GM23338 (cell line): ENCODE measurements at regions not wholly inside any gene's neighbourhood (a gene's known extent, or its start where the extent isn't known, plus 50 kb on each side); places are given as distances from the start of the nearest gene placed in this dataset.

Experiments
- ATAC-seq: fragments of 200-7000 bp; cut with Tn5 transposase; 3 replicates; pipeline ENCODE4 v1.9.1; 2020
- DNase-seq: peaks from one replicate; pipeline ENCODE4 v3.0.0-alpha.2; 2015; ENCODE audit warnings: low spot score
- H2AFZ ChIP-seq: fragments of 200-600 bp; sonication (generic); 2 replicates; pipeline ENCODE4 v1.8.0; 2016; ENCODE audit warnings: antibody characterized with exemption, mild to moderate bottlenecking, moderate library complexity
- H3F3A ChIP-seq: fragments of 200-600 bp; sonication (generic); replicated peaks from 2 replicates; pipeline ENCODE4 v1.8.0; 2017; ENCODE audit warnings: antibody characterized with exemption, mixed run types, low read depth
- H3K27ac ChIP-seq: fragments of 200-600 bp; sonication (generic); 2 replicates; pipeline ENCODE4 v1.6.1; 2016; ENCODE audit warnings: low read depth
- H3K27me3 ChIP-seq: fragments of 200-600 bp; sonication (generic); 2 replicates; pipeline ENCODE4 v1.8.0; 2016; ENCODE audit warnings: mild to moderate bottlenecking, mixed run types, moderate library complexity; ENCODE audit not compliant: insufficient read depth
- H3K36me3 ChIP-seq: fragments of 200-600 bp; sonication (generic); 2 replicates; pipeline ENCODE4 v1.8.0; 2016; ENCODE audit warnings: mild to moderate bottlenecking; ENCODE audit not compliant: insufficient read depth
- H3K4me1 ChIP-seq: fragments of 200-600 bp; sonication (generic); 2 replicates; pipeline ENCODE4 v1.8.0; 2016; ENCODE audit warnings: mild to moderate bottlenecking, moderate library complexity; ENCODE audit not compliant: insufficient read depth
- H3K4me2 ChIP-seq: fragments of 200-600 bp; sonication (generic); 2 replicates; pipeline ENCODE4 v1.7.1; 2017; ENCODE audit warnings: mixed run types
- H3K4me3 ChIP-seq: fragments of 200-600 bp; sonication (generic); 2 replicates; pipeline ENCODE4 v1.6.1; 2016; ENCODE audit warnings: mixed run types
- H3K79me2 ChIP-seq: fragments of 200-600 bp; sonication (generic); replicated peaks from 2 replicates; pipeline ENCODE4 v1.8.0; 2017; ENCODE audit warnings: mild to moderate bottlenecking; ENCODE audit not compliant: insufficient read depth
- H3K9me2 ChIP-seq: fragments of 200-600 bp; sonication (generic); 2 replicates; pipeline ENCODE4 v1.8.0; 2017; ENCODE audit not compliant: insufficient read depth
- H4K20me1 ChIP-seq: fragments of 200-600 bp; sonication (generic); replicated peaks from 2 replicates; pipeline ENCODE4 v1.8.0; 2017; ENCODE audit warnings: mild to moderate bottlenecking; ENCODE audit not compliant: insufficient read depth
- H3K27ac Mint-ChIP-seq: 2 replicates; pipeline ENCODE4 v1.8.0; 2020; ENCODE audit warnings: inconsistent platforms, mild to moderate bottlenecking, moderate library complexity, mixed read lengths
- H3K27me3 Mint-ChIP-seq: 3 replicates; pipeline ENCODE4 v1.8.0; 2022; ENCODE audit warnings: low read depth, mild to moderate bottlenecking, moderate library complexity, mixed read lengths, inconsistent platforms; ENCODE audit not compliant: insufficient read depth, poor library complexity
- H3K36me3 Mint-ChIP-seq: 3 replicates; pipeline ENCODE4 v1.8.0; 2021; ENCODE audit warnings: low read depth, mild to moderate bottlenecking, inconsistent platforms, moderate library complexity, mixed read lengths
- H3K4me1 Mint-ChIP-seq: 3 replicates; pipeline ENCODE4 v1.8.0; 2020; ENCODE audit warnings: mild to moderate bottlenecking, inconsistent platforms, mixed read lengths
- H3K4me3 Mint-ChIP-seq: 3 replicates; pipeline ENCODE4 v1.8.0; 2021; ENCODE audit warnings: moderate library complexity, mild to moderate bottlenecking, inconsistent platforms, mixed read lengths
- H3K9me3 Mint-ChIP-seq: 3 replicates; pipeline ENCODE4 v1.8.0; 2020; ENCODE audit warnings: moderate library complexity, mild to moderate bottlenecking, inconsistent platforms, mixed read lengths
- CREB1 ChIP-seq: fragments of 250-450 bp; sonication (Bioruptor Pico); IDR thresholded peaks from 2 replicates; pipeline ENCODE4 v1.5.0; 2020; ENCODE audit warnings: low read depth, mild to moderate bottlenecking, moderate library complexity
- CTCF ChIP-seq, 2 experiments: fragments of 200-600 bp in 1 of 2; sonication (generic) in 1 of 2; conservative IDR thresholded peaks; 2 replicates each; pipeline versions ENCODE4 v1.5.1 to v1.6.1; 2016 to 2017; ENCODE audit warnings: antibody characterized with exemption in 2 of 2, low read depth in 2 of 2, mild to moderate bottlenecking in 2 of 2, moderate library complexity in 1 of 2
- ETS1 ChIP-seq: IDR thresholded peaks from 2 replicates; pipeline ENCODE4 v1.6.1; 2016; ENCODE audit warnings: antibody characterized with exemption
- EZH2 ChIP-seq: fragments of 200-600 bp; sonication (generic); IDR thresholded peaks from one replicate; pipeline ENCODE4 v1.8.0; 2017; ENCODE audit warnings: antibody characterized with exemption, mild to moderate bottlenecking, low read depth; ENCODE audit not compliant: unreplicated experiment
- EZH2phosphoT487 ChIP-seq: fragments of 200-600 bp; sonication (generic); IDR thresholded peaks from one replicate; pipeline ENCODE4 v1.8.1; 2018; ENCODE audit warnings: antibody characterized with exemption; ENCODE audit not compliant: unreplicated experiment
- JUNB ChIP-seq: IDR thresholded peaks from one replicate; pipeline ENCODE4 v1.6.1; 2016; ENCODE audit warnings: antibody characterized with exemption; ENCODE audit not compliant: unreplicated experiment
- NANOG ChIP-seq: IDR thresholded peaks from 2 replicates; pipeline ENCODE4 v1.6.1; 2016; ENCODE audit warnings: antibody characterized with exemption, borderline replicate concordance
- POLR2AphosphoS5 ChIP-seq: IDR thresholded peaks from 2 replicates; pipeline ENCODE4 v1.6.1; 2016; ENCODE audit warnings: antibody characterized with exemption, low read depth
- REST ChIP-seq: IDR thresholded peaks from one replicate; pipeline ENCODE4 v1.6.1; 2018; ENCODE audit warnings: antibody characterized with exemption; ENCODE audit not compliant: unreplicated experiment
- STAT1 ChIP-seq: IDR thresholded peaks from one replicate; pipeline ENCODE4 v1.6.1; 2016; ENCODE audit warnings: antibody characterized with exemption; ENCODE audit not compliant: unreplicated experiment
- ZNF114 ChIP-seq: fragments of 250-450 bp; sonication (Bioruptor Pico); IDR thresholded peaks from 2 replicates; pipeline ENCODE4 v1.5.0; 2020; ENCODE audit warnings: mild to moderate bottlenecking, moderate library complexity
- ZNF331 ChIP-seq: fragments of 250-450 bp; sonication (Bioruptor Pico); IDR thresholded peaks from 2 replicates; pipeline ENCODE4 v1.5.0; 2020; ENCODE audit warnings: low read depth, mild to moderate bottlenecking, moderate library complexity
- ZNF462 ChIP-seq: fragments of 250-450 bp; sonication (Bioruptor Pico); IDR thresholded peaks from 2 replicates; pipeline ENCODE4 v1.5.0; 2020; ENCODE audit warnings: mild to moderate bottlenecking, moderate library complexity

GRCh38 chr15:66623801-66624453 lies 58.1 kb upstream of the LCTL start:
- Histone ChIP-seq H3K36me3 (no peaks in the 10 kb centered on the region), H3K27ac (no peak overlapping the region), H3K79me2 (no peaks in the 10 kb centered on the region), H3K9me2 (no peaks in the 10 kb centered on the region; the same call in 1 of the 2 replicates), H3K4me2 (no peak overlapping the region), H3F3A (peaks cover 12% of the 10 kb centered on the region; the same call in 1 of the 2 replicates), H3K4me3 (no peak overlapping the region), H3K4me1 (peaks cover 60% of the 10 kb centered on the region), H3K27me3 (0 out of 2 replicates have a peak, but pooled peaks cover 6% of the 10 kb centered on the region), H2AFZ (no peak overlapping the region), H4K20me1 (no peaks in the 10 kb centered on the region)
- TF ChIP-seq ZNF114 (no peak), ETS1 (no peak), EZH2 (no peak), EZH2phosphoT487 (no peak), REST (no peak), CREB1 (no peak), POLR2AphosphoS5 (no peak), ZNF331 (no peak), NANOG (no peak), JUNB (no peak), STAT1 (no peak), ZNF462 (CRISPR knock-in tag) (no peak), CTCF (conservative IDR thresholded peaks at IDR 0.05; ENCODE audit: low read depth in 2 of 2) (no peak)
- no peak for ATAC-seq
- Mint-ChIP-seq H3K4me3 (no peak overlapping the region), H3K36me3 (no peaks in the 10 kb centered on the region), H3K9me3 (no peaks in the 10 kb centered on the region), H3K4me1 (peaks cover 63% of the 10 kb centered on the region), H3K27me3 (peaks cover 28% of the 10 kb centered on the region), H3K27ac (no peak overlapping the region)
- no peak for DNase-seq
